Posterior cingulate gyrus (tissue), 11 donors: ENCODE measurements at regions not wholly inside any gene's neighbourhood (a gene's known extent, or its start where the extent isn't known, plus 50 kb on each side); places are given as distances from the start of the nearest gene placed in this dataset.

Experiments used
- DNase-seq, 10 donors: peaks; one replicate each; pipeline versions ENCODE4 v3.0.0 to v3.0.0-alpha.2; 2020 to 2021; ENCODE audit warnings: mixed read lengths in 3 of 10
- intact Hi-C: fragments of 100-400 bp; cut with DNase I; formaldehyde crosslinking; loops from one replicate; pipeline ENCODE4 v1.15.1; 2023

GRCh38 chr1:22260860-22261432 is 118.0 kb upstream of the WNT4 start:
- no peak for DNase-seq
- intact Hi-C loops = no loop called here

- DNase-seq = no peak
- intact Hi-C loops = no loop called here
Measured at GRCh38 chr1:22261580-22261979, 118.7 kb upstream of the WNT4 start.

- intact Hi-C loops = no loop called here
- DNase-seq = no peak
Measured at GRCh38 chr1:22262583-22262982, 119.7 kb upstream of the WNT4 start.

- no peak for DNase-seq
- intact Hi-C loops = no loop called here
Measured at GRCh38 chr1:22263359-22263758, 120.5 kb upstream of the WNT4 start.

- intact Hi-C loops = no loop called here
- no peak for DNase-seq
Measured at GRCh38 chr1:22264464-22265341, 121.8 kb upstream of the WNT4 start.

GRCh38 chr1:22266141-22266540 is 123.2 kb upstream of the WNT4 start:
- peak in 1 of 10 donors; percentile 11 for DNase-seq
- intact Hi-C loops = no loop called here

- intact Hi-C loops = no loop called here
- peak in 1 of 10 donors; percentile 60 for DNase-seq
Measured at GRCh38 chr1:22267413-22268175, 124.7 kb upstream of the WNT4 start.

GRCh38 chr1:22268327-22268726 is 125.4 kb upstream of the WNT4 start:
- peak in 1 of 10 donors; percentile 60 for DNase-seq
- intact Hi-C loops = no loop called here

- intact Hi-C loops = no loop called here
- peak in 1 of 10 donors; percentile 79 for DNase-seq
Measured at GRCh38 chr1:22271847-22272801, 129.2 kb upstream of the WNT4 start.

GRCh38 chr1:22273686-22274681 is 131.1 kb upstream of the WNT4 start:
- intact Hi-C loops = no loop called here

GRCh38 chr1:22275167-22275566 is 132.3 kb upstream of the WNT4 start:
- peak in 1 of 10 donors; percentile 4 for DNase-seq
- intact Hi-C loops = loop anchor here (5.0 kb wide), 1 partner anchor 168 kb away; no protein-coding TSS in a partner anchor

More at GRCh38 chr1:22273686-22274681, 131.1 kb upstream of the WNT4 start:
- DNase-seq = peak in 2 of 10 donors; percentile 21 to 49

GRCh38 chr1:22275626-22276395 is 132.9 kb upstream of the WNT4 start:
- intact Hi-C loops = loop anchor here (5.0 kb wide), 1 partner anchor 169 kb away; no protein-coding TSS in a partner anchor

GRCh38 chr1:22276396-22276748 is 133.5 kb upstream of the WNT4 start:
- intact Hi-C loops = loop anchor here (5.0 kb wide), 1 partner anchor 169 kb away; no protein-coding TSS in a partner anchor
- no peak for DNase-seq

More at GRCh38 chr1:22275626-22276395, 132.9 kb upstream of the WNT4 start:
- peak in 9 of 10 donors; percentile 36 to 91 (median 48) for DNase-seq

- DNase-seq = peak in 2 of 10 donors; percentile 45 to 46
- intact Hi-C loops = loop anchor here (5.0 kb wide), 1 partner anchor 170 kb away; no protein-coding TSS in a partner anchor
Measured at GRCh38 chr1:22277662-22278061, 134.8 kb upstream of the WNT4 start.

- intact Hi-C loops = loop anchor here (5.0 kb wide), 1 partner anchor 172 kb away; no protein-coding TSS in a partner anchor
- DNase-seq = peak in 2 of 10 donors; percentile 6 to 24
Measured at GRCh38 chr1:22279735-22280134, 136.8 kb upstream of the WNT4 start.

GRCh38 chr1:22280526-22280925 is 137.6 kb upstream of the WNT4 start:
- intact Hi-C loops = no loop called here
- peak in 1 of 10 donors; percentile 24 for DNase-seq

GRCh38 chr1:22281521-22282363 is 138.8 kb upstream of the WNT4 start:
- DNase-seq = peak in 1 of 10 donors; percentile 56
- intact Hi-C loops = no loop called here
